Spleen (tissue), 11 donors: ENCODE measurements at regions not wholly inside any gene's neighbourhood (a gene's known extent, or its start where the extent isn't known, plus 50 kb on each side); places are given as distances from the start of the nearest gene placed in this dataset.

Experiments used
- DNase-seq: peaks from one replicate; pipeline ENCODE4 v3.0.0-alpha.2; 2020
- H3K27ac ChIP-seq, 8 donors: fragments of 200-600 bp; sonication (generic) in 7 of 8; 1 replicate in 4 of 8; 2 replicates in 4 of 8; pipeline versions ENCODE4 v1.5.0 to v1.8.0; 2016 to 2021; ENCODE audit warnings: inconsistent platforms in 4 of 8, mild to moderate bottlenecking in 4 of 8, moderate library complexity in 1 of 8
- H3K27me3 ChIP-seq, 7 donors: fragments of 200-600 bp; sonication (generic) in 6 of 7; replicated peaks in 1 of 7; 1 replicate in 4 of 7; 2 replicates in 3 of 7; pipeline versions ENCODE4 v1.5.0 to v1.8.0; 2016 to 2021; ENCODE audit warnings: inconsistent platforms in 3 of 7, mild to moderate bottlenecking in 1 of 7
- H3K36me3 ChIP-seq, 6 donors: fragments of 200-600 bp; sonication (generic) in 5 of 6; 1 replicate in 4 of 6; 2 replicates in 2 of 6; pipeline versions ENCODE4 v1.5.0 to v1.8.0; 2016 to 2021; ENCODE audit warnings: inconsistent platforms in 2 of 6
- H3K4me1 ChIP-seq, 6 donors: fragments of 200-600 bp; sonication (generic) in 5 of 6; 1 replicate in 3 of 6; 2 replicates in 3 of 6; pipeline versions ENCODE4 v1.5.0 to v1.8.0; 2016 to 2021; ENCODE audit warnings: inconsistent platforms in 3 of 6
- H3K4me3 ChIP-seq, 8 donors: fragments of 200-600 bp; sonication (generic) in 7 of 8; 1 replicate in 4 of 8; 2 replicates in 4 of 8; pipeline versions ENCODE4 v1.5.0 to v1.8.0; 2016 to 2021; ENCODE audit warnings: inconsistent platforms in 4 of 8, mild to moderate bottlenecking in 4 of 8, moderate library complexity in 2 of 8
- H3K9me3 ChIP-seq, 8 donors: fragments of 200-600 bp; sonication (generic) in 7 of 8; 1 replicate in 4 of 8; 2 replicates in 4 of 8; pipeline versions ENCODE4 v1.5.0 to v1.8.0; 2016 to 2021; ENCODE audit warnings: inconsistent platforms in 4 of 8
- CTCF ChIP-seq, 11 experiments: fragments of 200-600 bp in 7 of 11; fragments of 450-650 bp in 4 of 11; sonication (generic) in 4 of 11; IDR thresholded peaks in 8 of 11; conservative IDR thresholded peaks in 3 of 11; 1 replicate in 7 of 11; 2 replicates in 4 of 11; pipeline versions ENCODE4 v1.4.0 to v1.8.0; 2016 to 2021; ENCODE audit warnings: antibody characterized with exemption in 11 of 11, inconsistent platforms in 4 of 11, mild to moderate bottlenecking in 1 of 11
- POLR2A ChIP-seq, 3 donors: fragments of 450-650 bp; IDR thresholded peaks; one replicate each; pipeline ENCODE4 v1.5.1; 2017; ENCODE audit warnings: antibody characterized with exemption in 3 of 3, mild to moderate bottlenecking in 1 of 3
- POLR2AphosphoS5 ChIP-seq, 3 donors: sonication (generic); formaldehyde crosslinking; IDR thresholded peaks; one replicate each; pipeline ENCODE4 v1.5.1; 2017; ENCODE audit warnings: antibody characterized with exemption in 3 of 3
- WGBS, 5 donors: extraction: QIAGEN DNeasy Blood & Tissue Kit in 3 of 5; methylation state at CpG; one replicate each; pipeline versions ENCODE4 v1.1.5 to v1.1.7; 2013 to 2018; 5-methylcytosine and 5-hydroxymethylcytosine counted together
- intact Hi-C: fragments of 100-400 bp; cut with DNase I; formaldehyde crosslinking; loops from one replicate; pipeline ENCODE4 v1.15.0; 2023; ENCODE audit warnings: low total_unique reads
- donor health status: healthy with polysubstance abuse.
- donor health status: DM: no; HTN: no; CAD: no; lungs with moderate emphysema.
- donor health status: DM: no; HTN: no; CAD: no.
- donor health status: Bipolar disorder and iron deficiency.
- donor health status: healthy.
- donor health status: DM: no; HTN: no; CAD: no.
- donor health status: DM: yes; HTN: yes; CAD: no.

- H3K27ac ChIP-seq = no peak overlapping the region
- DNase-seq = no peak
- H3K36me3 ChIP-seq = no peaks in the 10 kb centered on the region
- H3K4me3 ChIP-seq = no peak overlapping the region
- WGBS, 5 donors = 33 to 82% (median 78%) methylated on average over 1 of the region's 1 CpG
- peaks cover 0 to 59% (median 50%) of the 10 kb centered on the region in 8 donors for H3K9me3 ChIP-seq
- no peaks in the 10 kb centered on the region for H3K27me3 ChIP-seq
- TF ChIP-seq POLR2AphosphoS5 (IDR thresholded peaks at IDR 0.05) (no peak), POLR2A (IDR thresholded peaks at IDR 0.05) (no peak), CTCF (IDR thresholded peaks at IDR 0.05 in 8 of 11, conservative IDR thresholded peaks at IDR 0.05 in 3 of 11) (no peak)
- intact Hi-C loops = no loop called here
- H3K4me1 ChIP-seq = no peaks in the 10 kb centered on the region
Observed at GRCh38 chr9:13388157-13388556, 108.7 kb upstream of the MPDZ start.

DNA sequence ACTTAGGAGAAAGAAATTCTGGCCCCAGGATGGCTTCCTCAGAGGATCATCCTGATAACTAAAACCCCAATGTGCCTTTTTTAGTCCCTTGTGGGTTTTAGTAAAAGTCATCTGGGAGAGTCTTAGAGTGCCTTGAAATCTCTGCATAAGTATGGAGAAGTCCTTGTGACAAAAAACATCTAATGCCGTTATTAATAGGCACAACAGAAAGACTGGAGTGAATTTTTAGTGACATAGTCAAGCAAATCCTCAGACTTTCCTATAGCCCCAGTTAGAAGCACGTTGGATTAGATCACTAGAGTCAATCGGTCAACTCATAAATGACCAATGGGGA is 108.2 kb upstream of the MPDZ start:
- Histone ChIP-seq H3K27ac (peak overlapping the region in 2 of 8 donors; percentile 5 to 12), H3K4me1 (no peaks in the 10 kb centered on the region), H3K27me3 (no peaks in the 10 kb centered on the region), H3K9me3 (peaks cover 0 to 63% (median 48%) of the 10 kb centered on the region in 8 donors), H3K4me3 (no peak overlapping the region), H3K36me3 (no peaks in the 10 kb centered on the region)
- intact Hi-C loops = no loop called here
- 58 to 83% (median 74%) methylated on average over 3 of the region's 3 CpGs for WGBS, 5 donors
- no peak for DNase-seq
- TF ChIP-seq POLR2A (IDR thresholded peaks at IDR 0.05) (no peak), CTCF (IDR thresholded peaks at IDR 0.05 in 8 of 11, conservative IDR thresholded peaks at IDR 0.05 in 3 of 11) (no peak), POLR2AphosphoS5 (IDR thresholded peaks at IDR 0.05) (no peak)

GRCh38 chr9:13386935-13387733 is 107.6 kb upstream of the MPDZ start:
- Histone ChIP-seq H3K9me3 (peaks cover 0 to 58% (median 46%) of the 10 kb centered on the region in 8 donors), H3K4me3 (no peak overlapping the region), H3K27ac (peak overlapping the region in 3 of 8 donors; percentile 6 to 37 (median 20)), H3K4me1 (no peaks in the 10 kb centered on the region), H3K36me3 (no peaks in the 10 kb centered on the region), H3K27me3 (no peaks in the 10 kb centered on the region)
- DNase-seq = no peak
- intact Hi-C loops = no loop called here
- 62 to 81% (median 75%) methylated on average over 4 of the region's 4 CpGs for WGBS, 5 donors
- no peak for TF ChIP-seq CTCF (IDR thresholded peaks at IDR 0.05 in 8 of 11, conservative IDR thresholded peaks at IDR 0.05 in 3 of 11)
- no peak for TF ChIP-seq POLR2AphosphoS5 (IDR thresholded peaks at IDR 0.05)
- TF ChIP-seq POLR2A (IDR thresholded peaks at IDR 0.05) = no peak

DNA sequence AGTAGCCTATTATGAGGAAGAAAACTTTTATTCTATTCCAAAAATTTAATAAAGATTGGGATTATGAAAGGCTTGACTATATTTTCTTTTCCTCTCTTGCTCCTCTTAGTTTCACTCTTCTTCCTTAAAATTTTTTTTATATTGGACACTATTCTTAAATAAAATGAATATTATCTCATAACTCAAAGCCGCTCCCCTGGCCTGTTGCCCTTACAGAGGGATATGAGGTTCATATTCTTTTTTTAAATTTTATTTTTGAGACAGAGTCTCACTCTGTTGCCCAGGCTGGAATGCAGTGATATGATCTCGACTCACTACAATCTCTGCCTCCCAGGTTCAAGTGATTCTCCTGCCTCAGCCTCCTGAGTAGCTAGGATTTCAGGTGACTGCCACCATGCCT is 106.8 kb upstream of the MPDZ start:
- DNase-seq = no peak
- Histone ChIP-seq H3K4me3 (no peak overlapping the region), H3K36me3 (no peaks in the 10 kb centered on the region), H3K4me1 (no peaks in the 10 kb centered on the region), H3K27me3 (no peaks in the 10 kb centered on the region), H3K27ac (peak overlapping the region in 3 of 8 donors; percentile 6 to 37 (median 20)), H3K9me3 (peaks cover 0 to 50% (median 39%) of the 10 kb centered on the region in 8 donors)
- WGBS, 5 donors = 76 to 89% (median 81%) methylated on average over 2 of the region's 2 CpGs
- intact Hi-C loops = no loop called here
- TF ChIP-seq POLR2AphosphoS5 (IDR thresholded peaks at IDR 0.05) (no peak), POLR2A (IDR thresholded peaks at IDR 0.05) (no peak), CTCF (IDR thresholded peaks at IDR 0.05 in 8 of 11, conservative IDR thresholded peaks at IDR 0.05 in 3 of 11) (no peak)
